Fibroblast of pulmonary artery (primary cell): ENCODE measurements at regions not wholly inside any gene's neighbourhood (a gene's known extent, or its start where the extent isn't known, plus 50 kb on each side); places are given as distances from the start of the nearest gene placed in this dataset.

Experiments used
- DNase-seq: peaks from one replicate; pipeline ENCODE4 v3.0.0-alpha.2; 2010; ENCODE audit warnings: low read depth
- H3K4me3 ChIP-seq: replicated peaks from 2 replicates; pipeline ENCODE4 v1.5.1; 2011; ENCODE audit warnings: low read depth, mild to moderate bottlenecking, control low read depth, low read length, moderate library complexity
- CTCF ChIP-seq: IDR thresholded peaks from 2 replicates; pipeline ENCODE4 v1.5.1; 2011; ENCODE audit warnings: mild to moderate bottlenecking, control low read depth, low read length, inconsistent platforms; ENCODE audit errors: missing control alignments

- no peak for TF ChIP-seq CTCF
- DNase-seq: no peak
- H3K4me3 ChIP-seq: no peak overlapping the region
Measured at GRCh38 chr9:107588393-107588792, 98.8 kb upstream of the KLF4 start.

GRCh38 chr9:107587191-107587963, 97.8 kb upstream of the KLF4 start:
- no peak for DNase-seq
- no peak for TF ChIP-seq CTCF
- no peak overlapping the region for H3K4me3 ChIP-seq

GRCh38 chr9:107586493-107586892, 96.9 kb upstream of the KLF4 start:
- DNase-seq: no peak
- no peak overlapping the region for H3K4me3 ChIP-seq
- TF ChIP-seq CTCF: no peak

GRCh38 chr9:107585465-107585864, 95.9 kb upstream of the KLF4 start:
- H3K4me3 ChIP-seq: no peak overlapping the region
- no peak for TF ChIP-seq CTCF
- DNase-seq: no peak

GRCh38 chr9:107584944-107585343, 95.4 kb upstream of the KLF4 start:
- DNase-seq: no peak
- no peak for TF ChIP-seq CTCF

GRCh38 chr9:107584186-107584585, 94.6 kb upstream of the KLF4 start:
- TF ChIP-seq CTCF: no peak
- no peak for DNase-seq
- H3K4me3 ChIP-seq: no peak overlapping the region

More at GRCh38 chr9:107584944-107585343, 95.4 kb upstream of the KLF4 start:
- H3K4me3 ChIP-seq: no peak overlapping the region
